ENCODE measurements at regions not wholly inside any gene's neighbourhood (a gene's known extent, or its start where the extent isn't known, plus 50 kb on each side); places are given as distances from the start of the nearest gene placed in this dataset.

DNA sequence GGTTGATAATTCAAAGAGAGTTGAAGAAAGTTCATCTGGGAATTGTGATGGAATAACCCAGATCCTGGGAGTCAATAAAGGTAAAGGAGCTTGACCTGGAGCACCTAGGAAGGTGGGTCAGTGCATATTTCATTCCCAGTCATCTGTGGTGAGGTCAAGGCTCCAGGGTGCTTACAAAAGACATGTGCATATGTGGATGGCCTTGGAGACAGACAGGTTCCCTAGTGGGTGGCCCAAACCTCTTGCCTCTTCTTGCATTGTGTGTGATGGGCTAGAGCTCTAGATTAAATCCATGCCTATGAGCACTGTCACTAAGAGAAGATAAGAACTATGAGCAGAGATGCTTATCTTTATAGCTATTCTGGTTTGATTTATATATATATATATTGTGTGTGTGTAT lies 75.5 kb upstream of the CISTR start:
- TF ChIP-seq, protein P1, sequence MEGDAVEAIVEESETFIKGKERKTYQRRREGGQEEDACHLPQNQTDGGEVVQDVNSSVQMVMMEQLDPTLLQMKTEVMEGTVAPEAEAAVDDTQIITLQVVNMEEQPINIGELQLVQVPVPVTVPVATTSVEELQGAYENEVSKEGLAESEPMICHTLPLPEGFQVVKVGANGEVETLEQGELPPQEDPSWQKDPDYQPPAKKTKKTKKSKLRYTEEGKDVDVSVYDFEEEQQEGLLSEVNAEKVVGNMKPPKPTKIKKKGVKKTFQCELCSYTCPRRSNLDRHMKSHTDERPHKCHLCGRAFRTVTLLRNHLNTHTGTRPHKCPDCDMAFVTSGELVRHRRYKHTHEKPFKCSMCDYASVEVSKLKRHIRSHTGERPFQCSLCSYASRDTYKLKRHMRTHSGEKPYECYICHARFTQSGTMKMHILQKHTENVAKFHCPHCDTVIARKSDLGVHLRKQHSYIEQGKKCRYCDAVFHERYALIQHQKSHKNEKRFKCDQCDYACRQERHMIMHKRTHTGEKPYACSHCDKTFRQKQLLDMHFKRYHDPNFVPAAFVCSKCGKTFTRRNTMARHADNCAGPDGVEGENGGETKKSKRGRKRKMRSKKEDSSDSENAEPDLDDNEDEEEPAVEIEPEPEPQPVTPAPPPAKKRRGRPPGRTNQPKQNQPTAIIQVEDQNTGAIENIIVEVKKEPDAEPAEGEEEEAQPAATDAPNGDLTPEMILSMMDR (IDR thresholded peaks at IDR 0.05): no peak

DNA sequence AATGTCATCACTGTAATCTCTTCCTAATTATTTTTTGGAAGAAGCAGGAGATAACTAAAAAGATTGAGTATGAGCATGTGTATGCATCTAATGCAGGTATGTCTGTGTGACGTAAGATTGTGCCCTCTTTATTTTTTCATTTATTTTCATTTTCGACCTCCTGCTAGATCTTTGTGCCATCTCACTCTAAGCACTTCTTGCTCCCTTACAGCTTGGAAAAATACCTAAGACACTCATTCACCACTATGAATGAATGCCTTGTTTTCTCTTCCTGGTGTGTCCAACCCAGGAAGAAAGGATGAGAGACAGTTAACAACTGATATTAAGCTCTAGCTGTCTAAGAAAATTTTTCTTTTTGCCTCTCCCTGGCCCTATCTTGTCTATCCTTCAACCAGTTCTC lies 76.8 kb upstream of the CISTR start:
- H3K9me3 ChIP-seq: no peaks in the 10 kb centered on the region
- peaks cover 94% of the 10 kb centered on the region for H3K27me3 ChIP-seq
- H3K27ac ChIP-seq: no peak overlapping the region
- no peaks in the 10 kb centered on the region for H3K4me1 ChIP-seq (ENCODE audit: control insufficient read depth in 1 of 2, insufficient read depth in 1 of 2, low read depth in 1 of 2, low read length in 1 of 2)
- TF ChIP-seq, protein P1 (IDR thresholded peaks at IDR 0.05): no peak
- H3K36me3 ChIP-seq: no peaks in the 10 kb centered on the region
- H3K4me3 ChIP-seq (ENCODE audit: low read depth in 1 of 2, low read length in 1 of 2): no peak overlapping the region

More for the DNA sequence above, 75.5 kb upstream of the CISTR start:
- Histone ChIP-seq H3K4me3 (ENCODE audit: low read depth in 1 of 2, low read length in 1 of 2) (no peak overlapping the region), H3K27ac (no peak overlapping the region), H3K36me3 (no peaks in the 10 kb centered on the region), H3K9me3 (no peaks in the 10 kb centered on the region), H3K4me1 (ENCODE audit: control insufficient read depth in 1 of 2, insufficient read depth in 1 of 2, low read depth in 1 of 2, low read length in 1 of 2) (no peaks in the 10 kb centered on the region), H3K27me3 (peaks cover 94% of the 10 kb centered on the region)

DNA sequence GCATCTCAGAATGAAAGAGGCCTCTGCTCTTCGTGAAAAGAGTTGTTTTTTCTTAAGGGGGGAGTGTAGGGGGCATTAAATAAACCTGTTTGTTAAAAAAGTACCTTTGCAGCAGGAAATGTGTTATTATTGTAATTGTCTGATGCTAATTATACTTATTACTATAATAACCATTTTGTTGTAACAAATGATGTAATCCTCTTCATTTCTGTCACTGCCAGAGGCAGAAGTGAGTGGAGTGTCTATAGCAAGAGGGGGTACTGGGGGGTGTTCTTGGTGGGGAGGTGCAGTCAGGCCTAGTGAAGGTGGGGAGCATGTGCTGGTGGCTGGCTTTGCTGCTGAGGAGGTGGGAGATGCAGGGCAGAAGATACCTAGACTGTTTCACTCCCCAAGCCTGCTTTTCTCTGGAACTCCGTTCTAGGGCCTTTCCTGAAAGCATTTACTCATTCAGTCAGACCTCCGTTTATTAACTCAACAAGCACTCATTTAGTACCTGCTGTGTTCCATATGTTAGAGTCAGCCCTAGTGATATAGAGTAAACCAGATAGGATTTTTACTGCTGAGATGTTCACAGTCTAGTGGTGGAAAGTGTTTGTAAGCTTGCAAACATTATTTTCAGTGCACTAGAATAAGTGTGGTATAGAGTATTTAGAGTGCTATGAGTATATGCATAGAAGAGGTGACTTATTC lies 77.5 kb upstream of the CISTR start:
- Histone ChIP-seq H3K4me3 (ENCODE audit: low read depth in 1 of 2, low read length in 1 of 2) (no peak overlapping the region), H3K36me3 (no peaks in the 10 kb centered on the region), H3K27me3 (peaks cover 94% of the 10 kb centered on the region), H3K4me1 (ENCODE audit: control insufficient read depth in 1 of 2, insufficient read depth in 1 of 2, low read depth in 1 of 2, low read length in 1 of 2) (no peaks in the 10 kb centered on the region), H3K27ac (no peak overlapping the region), H3K9me3 (no peaks in the 10 kb centered on the region)
- TF ChIP-seq, protein P1 (IDR thresholded peaks at IDR 0.05): no peak

DNA sequence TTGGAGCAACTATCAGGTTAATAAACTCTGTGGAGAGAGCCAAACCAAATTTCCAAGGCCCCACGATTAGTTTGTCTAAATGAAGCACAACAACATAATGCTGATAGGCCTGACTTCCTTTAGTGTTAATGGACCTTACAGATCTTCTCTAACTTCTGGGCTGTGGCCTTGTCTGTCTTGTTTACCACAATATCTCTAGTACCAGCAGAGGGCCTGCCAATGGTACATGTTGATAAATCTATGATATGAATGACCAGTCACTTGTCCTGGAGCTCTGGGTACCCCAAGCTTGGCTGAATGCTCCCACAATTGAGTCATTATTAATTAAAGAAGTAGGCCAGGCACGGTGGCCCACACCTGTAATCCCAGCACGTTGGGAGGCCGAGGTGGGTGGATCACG lies 78.9 kb upstream of the CISTR start:
- Histone ChIP-seq H3K4me1 (ENCODE audit: control insufficient read depth in 1 of 2, insufficient read depth in 1 of 2, low read depth in 1 of 2, low read length in 1 of 2) (no peaks in the 10 kb centered on the region), H3K27ac (no peak overlapping the region), H3K9me3 (no peaks in the 10 kb centered on the region), H3K27me3 (peaks cover 96% of the 10 kb centered on the region), H3K4me3 (ENCODE audit: low read depth in 1 of 2, low read length in 1 of 2) (no peak overlapping the region), H3K36me3 (no peaks in the 10 kb centered on the region)
- TF ChIP-seq, protein P1 (IDR thresholded peaks at IDR 0.05): no peak

DNA sequence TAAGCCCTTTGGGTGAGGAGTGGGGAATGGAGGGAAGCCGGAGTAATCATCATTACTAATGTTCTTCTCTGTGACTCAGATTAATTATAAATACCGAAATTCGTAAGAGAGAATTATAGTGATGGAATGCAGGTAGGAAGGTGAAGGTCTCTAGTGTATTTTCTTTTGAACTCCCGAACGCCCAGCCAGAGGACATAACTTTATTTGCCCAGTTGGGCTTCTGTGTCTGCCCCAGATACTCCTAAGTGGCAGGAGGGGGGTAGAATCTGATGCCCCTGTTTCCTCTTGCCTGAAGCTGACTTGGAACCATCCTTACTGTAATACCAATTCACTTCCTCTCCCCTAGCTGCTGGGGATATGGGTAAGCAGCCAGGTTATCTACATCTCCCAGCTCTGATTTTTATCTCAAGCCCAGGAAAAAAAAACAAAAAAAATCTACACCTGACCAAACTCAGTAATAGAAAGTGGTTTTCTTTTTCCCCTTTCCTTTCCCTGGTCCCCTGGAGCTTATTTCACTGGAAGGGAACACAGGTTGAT lies 84.4 kb upstream of the CISTR start:
- Histone ChIP-seq H3K4me1 (ENCODE audit: control insufficient read depth in 1 of 2, insufficient read depth in 1 of 2, low read depth in 1 of 2, low read length in 1 of 2) (no peaks in the 10 kb centered on the region), H3K27ac (no peak overlapping the region), H3K9me3 (no peaks in the 10 kb centered on the region), H3K4me3 (ENCODE audit: low read depth in 1 of 2, low read length in 1 of 2) (no peak overlapping the region), H3K36me3 (no peaks in the 10 kb centered on the region), H3K27me3 (peaks cover 100% of the 10 kb centered on the region)
- TF ChIP-seq, protein P1 (IDR thresholded peaks at IDR 0.05): no peak

All from neutrophil (primary cell).